WERI-Rb-1 (cell line): ENCODE measurements at regions not wholly inside any gene's neighbourhood (a gene's known extent, or its start where the extent isn't known, plus 50 kb on each side); places are given as distances from the start of the nearest gene placed in this dataset.

Experiments
- DNase-seq: peaks from one replicate; pipeline ENCODE4 v3.0.0-alpha.2; 2020
- H3K27ac ChIP-seq: fragments of 250-450 bp; sonication (Bioruptor Pico); 2 replicates; pipeline ENCODE4 v1.5.1; 2020; ENCODE audit warnings: mild to moderate bottlenecking, moderate library complexity
- H3K27me3 ChIP-seq: fragments of 250-450 bp; sonication (Bioruptor Pico); 2 replicates; pipeline ENCODE4 v1.5.1; 2021; ENCODE audit warnings: mild to moderate bottlenecking, low read depth, moderate library complexity; ENCODE audit not compliant: insufficient read depth, severe bottlenecking
- H3K36me3 ChIP-seq: fragments of 250-450 bp; sonication (Bioruptor Pico); 2 replicates; pipeline ENCODE4 v1.5.1; 2020; ENCODE audit warnings: mild to moderate bottlenecking, moderate library complexity
- H3K4me3 ChIP-seq: 2 replicates; pipeline ENCODE4 v1.5.1; 2011; ENCODE audit warnings: low read depth, mild to moderate bottlenecking, control low read depth, low read length
- H3K9me3 ChIP-seq: fragments of 250-450 bp; sonication (Bioruptor Pico); 2 replicates; pipeline ENCODE4 v1.5.1; 2021; ENCODE audit warnings: mild to moderate bottlenecking, moderate library complexity; ENCODE audit not compliant: severe bottlenecking
- CTCF ChIP-seq: IDR thresholded peaks from 2 replicates; pipeline ENCODE4 v1.5.1; 2011; ENCODE audit warnings: low read depth, mild to moderate bottlenecking, control low read depth, inconsistent platforms, low read length

- DNase-seq, result no peak
- Histone ChIP-seq H3K27me3 (no peaks in the 10 kb centered on the region), H3K4me3 (no peak overlapping the region), H3K9me3 (peaks cover 2% of the 10 kb centered on the region), H3K27ac (no peak overlapping the region), H3K36me3 (no peaks in the 10 kb centered on the region)
- no peak for TF ChIP-seq CTCF
These were observed 54.9 kb upstream of the ZBTB18 start for GRCh38 chr1:243996223-243996622.

- no peaks in the 10 kb centered on the region for H3K36me3 ChIP-seq
- peaks cover 14% of the 10 kb centered on the region for H3K9me3 ChIP-seq
- no peaks in the 10 kb centered on the region for H3K27me3 ChIP-seq
- no peak overlapping the region for H3K4me3 ChIP-seq
- H3K27ac ChIP-seq, result no peak overlapping the region
- DNase-seq, result no peak
- TF ChIP-seq CTCF, result no peak
These were observed 59.4 kb upstream of the ZBTB18 start for GRCh38 chr1:243991650-243992049.

- Histone ChIP-seq H3K27ac (no peak overlapping the region), H3K4me3 (no peak overlapping the region), H3K27me3 (no peaks in the 10 kb centered on the region), H3K9me3 (peaks cover 6% of the 10 kb centered on the region), H3K36me3 (no peaks in the 10 kb centered on the region)
- no peak for DNase-seq
- TF ChIP-seq CTCF, result no peak
These were observed 66.3 kb upstream of the ZBTB18 start for GRCh38 chr1:243984788-243985187.

GRCh38 chr1:243982447-243983018 is 68.5 kb upstream of the ZBTB18 start:
- no peak for DNase-seq
- Histone ChIP-seq H3K9me3 (peaks cover 5% of the 10 kb centered on the region), H3K36me3 (no peaks in the 10 kb centered on the region), H3K4me3 (no peak overlapping the region), H3K27ac (no peak overlapping the region), H3K27me3 (no peaks in the 10 kb centered on the region)
- TF ChIP-seq CTCF, result peak; percentile 51

- Histone ChIP-seq H3K36me3 (no peaks in the 10 kb centered on the region), H3K27ac (no peak overlapping the region), H3K9me3 (no peaks in the 10 kb centered on the region), H3K27me3 (no peaks in the 10 kb centered on the region), H3K4me3 (no peak overlapping the region)
- DNase-seq, result no peak
- TF ChIP-seq CTCF, result no peak
These were observed 70.6 kb upstream of the ZBTB18 start for GRCh38 chr1:243980471-243980870.

GRCh38 chr1:243980071-243980470 is 71.0 kb upstream of the ZBTB18 start:
- no peak overlapping the region for H3K27ac ChIP-seq
- TF ChIP-seq CTCF, result no peak
- no peak for DNase-seq
- no peaks in the 10 kb centered on the region for H3K9me3 ChIP-seq
- H3K4me3 ChIP-seq, result no peak overlapping the region
- H3K27me3 ChIP-seq, result no peaks in the 10 kb centered on the region
- H3K36me3 ChIP-seq, result no peaks in the 10 kb centered on the region
